ENCODE measurements at regions not wholly inside any gene's neighbourhood (a gene's known extent, or its start where the extent isn't known, plus 50 kb on each side); places are given as distances from the start of the nearest gene placed in this dataset.

- DNase-seq: no peak
Measured at GRCh38 chr2:83756219-83756618, 702.9 kb downstream of the SUCLG1 start.

GRCh38 chr2:83747141-83747540, 711.9 kb downstream of the SUCLG1 start:
- no peak for DNase-seq

GRCh38 chr2:83744855-83745254, 714.2 kb downstream of the SUCLG1 start:
- no peak for DNase-seq

- DNase-seq: no peak
Measured at GRCh38 chr2:83742117-83742782, 716.8 kb downstream of the SUCLG1 start.

GRCh38 chr2:83730223-83730622, 728.9 kb downstream of the SUCLG1 start:
- DNase-seq: no peak

- DNase-seq: no peak
Measured at GRCh38 chr2:83725735-83726134, 733.3 kb downstream of the SUCLG1 start.

- DNase-seq: no peak
Measured at GRCh38 chr2:83705146-83705545, 753.9 kb downstream of the SUCLG1 start.

- no peak for DNase-seq
Measured at GRCh38 chr2:83703598-83703997, 755.5 kb downstream of the SUCLG1 start.

GRCh38 chr2:83696838-83697237, 762.2 kb downstream of the SUCLG1 start:
- DNase-seq: no peak

GRCh38 chr2:83695530-83695929, 763.5 kb downstream of the SUCLG1 start:
- DNase-seq: no peak

- DNase-seq: no peak
Measured at GRCh38 chr2:83695037-83695436, 764.0 kb downstream of the SUCLG1 start.

- no peak for DNase-seq
Measured at GRCh38 chr2:83689402-83689801, 769.7 kb downstream of the SUCLG1 start.

- DNase-seq: no peak
Measured at GRCh38 chr2:83686863-83687262, 772.2 kb downstream of the SUCLG1 start.

GRCh38 chr2:83674050-83674449, 785.0 kb downstream of the SUCLG1 start:
- DNase-seq: no peak

GRCh38 chr2:83665894-83666293, 793.2 kb downstream of the SUCLG1 start:
- peak; percentile 90 for DNase-seq

- DNase-seq: no peak
Measured at GRCh38 chr2:83665154-83665553, 793.9 kb downstream of the SUCLG1 start.

- DNase-seq: no peak
Measured at GRCh38 chr2:83661711-83662110, 797.4 kb downstream of the SUCLG1 start.

GRCh38 chr2:83654091-83654611, 804.9 kb downstream of the SUCLG1 start:
- DNase-seq: no peak

GRCh38 chr2:83650898-83651297, 808.2 kb downstream of the SUCLG1 start:
- DNase-seq: peak; percentile 15

- no peak for DNase-seq
Measured at GRCh38 chr2:83650161-83650560, 808.9 kb downstream of the SUCLG1 start.

GRCh38 chr2:83640506-83640905, 818.6 kb downstream of the SUCLG1 start:
- no peak for DNase-seq

GRCh38 chr2:83633423-83633822, 825.7 kb downstream of the SUCLG1 start:
- DNase-seq: no peak

- no peak for DNase-seq
Measured at GRCh38 chr2:83630351-83630750, 828.7 kb downstream of the SUCLG1 start.

- DNase-seq: no peak
Measured at GRCh38 chr2:83615511-83615910, 843.6 kb downstream of the SUCLG1 start.

- no peak for DNase-seq
Measured at GRCh38 chr2:83613178-83613577, 845.9 kb downstream of the SUCLG1 start.
